T-cell (primary cell): ENCODE measurements at regions not wholly inside any gene's neighbourhood (a gene's known extent, or its start where the extent isn't known, plus 50 kb on each side); places are given as distances from the start of the nearest gene placed in this dataset.

Experiments
- ATAC-seq, 4 experiments: fragments of 200-7000 bp in 3 of 4; fragments of 150-1000 bp in 1 of 4; cut with Tn5 transposase; replicated peaks in 1 of 4; 1 replicate in 3 of 4; 2 replicates in 1 of 4; pipeline ENCODE4 v1.10.0; 2021; ENCODE audit warnings: moderate library complexity in 3 of 4, mild to moderate bottlenecking in 2 of 4, moderate number of reproducible peaks in 1 of 4
- CTCF ChIA-PET, 2 donors: fragments of 300-600 bp; sonication (Branson Sonifier 250); formaldehyde crosslinking; loops; one replicate each; lab custom pipeline; 2022; ENCODE audit warnings: antibody characterized with exemption in 2 of 2; lab: Charles Lee
- POLR2A ChIA-PET, 2 donors: fragments of 300-600 bp; sonication (Branson Sonifier 250); formaldehyde crosslinking; loops; one replicate each; lab custom pipeline; 2022; ENCODE audit warnings: antibody characterized with exemption in 2 of 2; lab: Charles Lee
- DNase-seq, 35 experiments: peaks; one replicate each; pipeline versions ENCODE4 v3.0.0 to v3.0.0-alpha.2; 2013 to 2023
- H3K27ac ChIP-seq: one replicate; pipeline ENCODE4 v1.5.1; 2013; ENCODE audit warnings: low read length
- H3K27me3 ChIP-seq, 2 experiments: replicated peaks in 1 of 2; 1 replicate in 1 of 2; 2 replicates in 1 of 2; pipeline versions ENCODE4 v1.6.1 to v1.7.0; 2013; ENCODE audit warnings: low read length in 1 of 2, mixed read lengths in 1 of 2; ENCODE audit not compliant: control insufficient read depth in 2 of 2, insufficient read depth in 2 of 2; ENCODE audit errors: extremely low read depth in 1 of 2
- H3K36me3 ChIP-seq, 2 donors: 1 replicate in 1 of 2; 2 replicates in 1 of 2; pipeline versions ENCODE4 v1.6.1 to v1.7.0; 2013; ENCODE audit warnings: low read length in 1 of 2; ENCODE audit not compliant: control insufficient read depth in 2 of 2, insufficient read depth in 1 of 2; ENCODE audit errors: extremely low read depth in 1 of 2
- H3K4me1 ChIP-seq, 2 experiments: 1 replicate in 1 of 2; 2 replicates in 1 of 2; pipeline versions ENCODE4 v1.6.1 to v1.7.0; 2013; ENCODE audit warnings: low read length in 2 of 2, mixed read lengths in 1 of 2; ENCODE audit not compliant: insufficient read depth in 2 of 2, control insufficient read depth in 1 of 2; ENCODE audit errors: extremely low read depth in 1 of 2
- H3K4me3 ChIP-seq, 2 donors: 1 replicate in 1 of 2; 2 replicates in 1 of 2; pipeline versions ENCODE4 v1.5.1 to v1.7.0; 2013; ENCODE audit warnings: mild to moderate bottlenecking in 2 of 2, low read length in 1 of 2, moderate library complexity in 1 of 2; ENCODE audit not compliant: control insufficient read depth in 1 of 2; ENCODE audit errors: extremely low read depth in 1 of 2
- H3K9me3 ChIP-seq: 2 replicates; pipeline ENCODE4 v1.7.0; 2013
- H3K27ac Mint-ChIP-seq, 2 donors: one replicate each; pipeline ENCODE4 v1.8.0; 2020 to 2021; ENCODE audit warnings: mild to moderate bottlenecking in 2 of 2, mixed read lengths in 2 of 2
- H3K27me3 Mint-ChIP-seq, 2 donors: one replicate each; pipeline ENCODE4 v1.8.0; 2021 to 2022; ENCODE audit warnings: mixed read lengths in 2 of 2
- H3K36me3 Mint-ChIP-seq: one replicate; pipeline ENCODE4 v1.8.0; 2021; ENCODE audit warnings: mixed read lengths
- H3K4me1 Mint-ChIP-seq, 3 donors: one replicate each; pipeline ENCODE4 v1.8.0; 2020 to 2022; ENCODE audit warnings: mixed read lengths in 3 of 3, mild to moderate bottlenecking in 1 of 3
- H3K4me3 Mint-ChIP-seq, 3 donors: one replicate each; pipeline ENCODE4 v1.8.0; 2020 to 2022; ENCODE audit warnings: mild to moderate bottlenecking in 3 of 3, mixed read lengths in 3 of 3, moderate library complexity in 3 of 3
- H3K9me3 Mint-ChIP-seq, 3 donors: one replicate each; pipeline ENCODE4 v1.8.0; 2020 to 2022; ENCODE audit warnings: mixed read lengths in 3 of 3
- WGBS: methylation state at CpG from one replicate; pipeline ENCODE4 v1.1.5; 2013; ENCODE audit warnings: missing lambda C conversion rate; ENCODE audit not compliant: insufficient coverage; 5-methylcytosine and 5-hydroxymethylcytosine counted together

GRCh38 chr10:53222806-53223205, 450.2 kb upstream of the MBL2 start:
- Histone ChIP-seq H3K27ac (no peak overlapping the region), H3K4me1 (no peaks in the 10 kb centered on the region), H3K27me3 (peaks cover 0 to 3% of the 10 kb centered on the region in 2 experiments), H3K9me3 (no peaks in the 10 kb centered on the region), H3K4me3 (no peak overlapping the region), H3K36me3 (no peaks in the 10 kb centered on the region)
- Mint-ChIP-seq H3K4me3 (no peak overlapping the region), H3K27me3 (no peaks in the 10 kb centered on the region), H3K9me3 (peaks cover 16 to 19% (median 16%) of the 10 kb centered on the region in 3 donors), H3K36me3 (no peaks in the 10 kb centered on the region), H3K4me1 (no peaks in the 10 kb centered on the region), H3K27ac (no peak overlapping the region)
- CTCF ChIA-PET: no interaction called here
- ATAC-seq: no peak
- 55% methylated on average over 5 of the region's 5 CpGs for WGBS
- POLR2A ChIA-PET: no interaction called here
- no peak for DNase-seq

- H3K27me3 Mint-ChIP-seq: no peaks in the 10 kb centered on the region
- no peaks in the 10 kb centered on the region for H3K36me3 Mint-ChIP-seq
- H3K4me1 Mint-ChIP-seq: no peaks in the 10 kb centered on the region
- no peak for DNase-seq
- Histone ChIP-seq H3K36me3 (no peaks in the 10 kb centered on the region), H3K27me3 (no peaks in the 10 kb centered on the region), H3K4me3 (no peak overlapping the region), H3K4me1 (no peaks in the 10 kb centered on the region), H3K9me3 (no peaks in the 10 kb centered on the region), H3K27ac (no peak overlapping the region)
- no peak overlapping the region for H3K27ac Mint-ChIP-seq
- no peak for ATAC-seq
- peaks cover 4 to 24% (median 16%) of the 10 kb centered on the region in 3 donors for H3K9me3 Mint-ChIP-seq
- 59% methylated on average over 3 of the region's 8 CpGs for WGBS
- POLR2A ChIA-PET: no interaction called here
- no peak overlapping the region for H3K4me3 Mint-ChIP-seq
- CTCF ChIA-PET: no interaction called here
Measured at GRCh38 chr10:53209944-53210611, 437.5 kb upstream of the MBL2 start.

GRCh38 chr10:53183733-53184132, 411.1 kb upstream of the MBL2 start:
- Histone ChIP-seq H3K36me3 (no peaks in the 10 kb centered on the region), H3K4me1 (no peaks in the 10 kb centered on the region), H3K4me3 (no peak overlapping the region), H3K9me3 (no peaks in the 10 kb centered on the region), H3K27ac (no peak overlapping the region), H3K27me3 (no peaks in the 10 kb centered on the region)
- H3K9me3 Mint-ChIP-seq: peaks cover 8 to 41% (median 33%) of the 10 kb centered on the region in 3 donors
- CTCF ChIA-PET: no interaction called here
- POLR2A ChIA-PET: no interaction called here
- H3K4me3 Mint-ChIP-seq: no peak overlapping the region
- H3K27me3 Mint-ChIP-seq: no peaks in the 10 kb centered on the region
- ATAC-seq (no peak), DNase-seq (no peak)
- no peaks in the 10 kb centered on the region for H3K36me3 Mint-ChIP-seq
- H3K27ac Mint-ChIP-seq: no peak overlapping the region
- no CpG with 5 or more reads among the region's 2 CpGs for WGBS
- no peaks in the 10 kb centered on the region for H3K4me1 Mint-ChIP-seq

- Histone ChIP-seq H3K4me1 (no peaks in the 10 kb centered on the region), H3K36me3 (no peaks in the 10 kb centered on the region), H3K9me3 (no peaks in the 10 kb centered on the region), H3K27ac (no peak overlapping the region), H3K27me3 (no peaks in the 10 kb centered on the region), H3K4me3 (no peak overlapping the region)
- H3K36me3 Mint-ChIP-seq: no peaks in the 10 kb centered on the region
- DNase-seq: no peak
- H3K4me3 Mint-ChIP-seq: no peak overlapping the region
- no peaks in the 10 kb centered on the region for H3K4me1 Mint-ChIP-seq
- no peak for ATAC-seq
- peaks cover 9 to 18% (median 12%) of the 10 kb centered on the region in 3 donors for H3K9me3 Mint-ChIP-seq
- no peak overlapping the region for H3K27ac Mint-ChIP-seq
- H3K27me3 Mint-ChIP-seq: no peaks in the 10 kb centered on the region
- CTCF ChIA-PET: interaction anchor here in 1 of 2 donors (0.8 kb wide), 1 partner anchor 300 kb away, joined by 3 read pairs; no protein-coding TSS in a partner anchor
- POLR2A ChIA-PET: no interaction called here
Measured at GRCh38 chr10:53177468-53177867, 404.9 kb upstream of the MBL2 start.

GRCh38 chr10:53166325-53166724, 393.7 kb upstream of the MBL2 start:
- Histone ChIP-seq H3K9me3 (no peaks in the 10 kb centered on the region), H3K27me3 (no peaks in the 10 kb centered on the region), H3K27ac (no peak overlapping the region), H3K4me3 (no peak overlapping the region), H3K36me3 (no peaks in the 10 kb centered on the region), H3K4me1 (no peaks in the 10 kb centered on the region)
- Mint-ChIP-seq H3K27me3 (no peaks in the 10 kb centered on the region), H3K9me3 (peaks cover 3 to 21% (median 4%) of the 10 kb centered on the region in 3 donors), H3K36me3 (no peaks in the 10 kb centered on the region), H3K4me3 (no peak overlapping the region), H3K4me1 (no peaks in the 10 kb centered on the region), H3K27ac (no peak overlapping the region)
- CTCF ChIA-PET: interaction anchor here in 1 of 2 donors (0.6 kb wide), 1 partner anchor 557 kb away, joined by 5 read pairs; no protein-coding TSS in a partner anchor
- WGBS: 34% methylated on average over 2 of the region's 3 CpGs
- POLR2A ChIA-PET: no interaction called here
- no peak for ATAC-seq
- DNase-seq: no peak

- DNase-seq (no peak), ATAC-seq (no peak)
- Mint-ChIP-seq H3K4me3 (no peak overlapping the region), H3K27me3 (no peaks in the 10 kb centered on the region), H3K4me1 (no peaks in the 10 kb centered on the region), H3K36me3 (no peaks in the 10 kb centered on the region), H3K27ac (no peak overlapping the region), H3K9me3 (peaks cover 0 to 14% (median 3%) of the 10 kb centered on the region in 3 donors)
- Histone ChIP-seq H3K4me1 (no peaks in the 10 kb centered on the region), H3K36me3 (no peaks in the 10 kb centered on the region), H3K27ac (no peak overlapping the region), H3K4me3 (no peak overlapping the region), H3K27me3 (no peaks in the 10 kb centered on the region), H3K9me3 (no peaks in the 10 kb centered on the region)
- ChIA-PET CTCF (no interaction called here), POLR2A (no interaction called here)
- no CpG with 5 or more reads among the region's 3 CpGs for WGBS
Measured at GRCh38 chr10:53162856-53163255, 390.3 kb upstream of the MBL2 start.
